ENCODE measurements at regions not wholly inside any gene's neighbourhood (a gene's known extent, or its start where the extent isn't known, plus 50 kb on each side); places are given as distances from the start of the nearest gene placed in this dataset.

DNA sequence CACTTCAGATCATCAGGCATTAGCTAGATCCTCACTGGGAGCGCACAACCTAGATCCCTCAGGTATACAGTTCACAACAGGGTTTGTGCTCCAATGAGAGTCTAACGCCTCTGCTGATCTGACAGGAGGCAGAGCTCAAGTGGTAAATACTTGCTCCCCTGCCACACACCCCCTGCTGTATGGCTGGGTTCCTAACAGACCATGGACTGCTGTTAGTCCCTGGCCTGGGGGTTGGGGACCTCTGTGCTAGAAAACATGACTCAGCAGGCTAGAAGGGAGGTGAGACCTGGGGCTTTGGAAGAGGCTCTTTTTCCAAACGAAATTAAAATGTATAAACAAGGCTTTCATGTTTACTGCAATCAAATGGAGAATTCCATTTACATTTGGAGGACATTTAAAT lies 691.1 kb downstream of the FLRT2 start:
- TF ChIP-seq, protein P1, sequence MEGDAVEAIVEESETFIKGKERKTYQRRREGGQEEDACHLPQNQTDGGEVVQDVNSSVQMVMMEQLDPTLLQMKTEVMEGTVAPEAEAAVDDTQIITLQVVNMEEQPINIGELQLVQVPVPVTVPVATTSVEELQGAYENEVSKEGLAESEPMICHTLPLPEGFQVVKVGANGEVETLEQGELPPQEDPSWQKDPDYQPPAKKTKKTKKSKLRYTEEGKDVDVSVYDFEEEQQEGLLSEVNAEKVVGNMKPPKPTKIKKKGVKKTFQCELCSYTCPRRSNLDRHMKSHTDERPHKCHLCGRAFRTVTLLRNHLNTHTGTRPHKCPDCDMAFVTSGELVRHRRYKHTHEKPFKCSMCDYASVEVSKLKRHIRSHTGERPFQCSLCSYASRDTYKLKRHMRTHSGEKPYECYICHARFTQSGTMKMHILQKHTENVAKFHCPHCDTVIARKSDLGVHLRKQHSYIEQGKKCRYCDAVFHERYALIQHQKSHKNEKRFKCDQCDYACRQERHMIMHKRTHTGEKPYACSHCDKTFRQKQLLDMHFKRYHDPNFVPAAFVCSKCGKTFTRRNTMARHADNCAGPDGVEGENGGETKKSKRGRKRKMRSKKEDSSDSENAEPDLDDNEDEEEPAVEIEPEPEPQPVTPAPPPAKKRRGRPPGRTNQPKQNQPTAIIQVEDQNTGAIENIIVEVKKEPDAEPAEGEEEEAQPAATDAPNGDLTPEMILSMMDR (conservative IDR thresholded peaks at IDR 0.05) = no peak
- no peak for TF ChIP-seq ZFX (IDR thresholded peaks at IDR 0.05)

All from C4-2B (cell line).